GM18520 (cell line): ENCODE measurements at regions not wholly inside any gene's neighbourhood (a gene's known extent, or its start where the extent isn't known, plus 50 kb on each side); places are given as distances from the start of the nearest gene placed in this dataset.
A peak's percentile ranks its signal among the peaks of the same experiment; 100 is the strongest.

Source experiments
- ATAC-seq: cut with Tn5 transposase; IDR thresholded peaks from one replicate; pipeline ENCODE4 v1.9.1; 2021; ENCODE audit not compliant: unreplicated experiment

DNA sequence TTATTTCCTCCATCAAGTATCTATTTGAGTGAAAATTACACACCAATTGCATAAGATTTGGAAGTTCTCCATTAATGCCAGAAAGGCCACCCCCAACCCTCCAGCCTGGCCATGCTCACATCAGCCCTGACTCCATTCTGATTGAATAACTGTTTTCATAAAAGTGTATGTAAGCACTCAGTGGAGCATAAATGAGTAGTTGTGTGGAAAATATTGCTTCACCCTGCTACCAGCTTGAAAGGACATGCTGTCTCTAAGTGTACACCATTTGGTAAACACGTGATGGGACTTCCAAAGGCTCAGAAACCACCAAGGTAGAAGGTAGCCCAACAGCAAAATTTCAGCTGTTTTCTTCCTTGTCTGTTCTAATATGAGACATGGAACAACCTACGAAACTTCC lies 393.8 kb downstream of the ZNF385D start:
- ATAC-seq: no peak

DNA sequence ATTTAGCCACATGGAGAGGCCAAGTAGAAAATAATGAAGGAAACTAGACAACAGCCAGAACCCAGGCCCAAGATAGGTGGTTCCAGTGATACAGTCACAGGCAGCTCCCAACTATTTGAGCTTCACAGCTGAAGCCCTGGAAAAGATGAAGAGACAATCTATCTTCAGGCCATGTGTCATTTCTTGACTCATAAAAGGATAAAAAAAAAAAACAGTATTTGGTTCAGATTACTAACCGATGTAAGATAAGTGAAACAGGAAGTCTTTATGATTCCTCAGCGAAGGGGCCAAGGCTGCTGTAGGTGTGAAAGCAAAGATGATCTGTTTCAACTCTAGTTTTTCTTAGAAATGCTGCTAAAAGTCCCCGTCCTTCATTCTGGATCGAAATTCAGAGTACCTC lies 394.6 kb downstream of the ZNF385D start:
- ATAC-seq: no peak

- no peak for ATAC-seq
These were observed 405.5 kb downstream of the ZNF385D start for GRCh38 chr3:21345382-21345976.

GRCh38 chr3:21331857-21332256 lies 419.2 kb downstream of the ZNF385D start:
- ATAC-seq: no peak

- no peak for ATAC-seq
These were observed 419.7 kb downstream of the ZNF385D start for GRCh38 chr3:21331321-21331720.

GRCh38 chr3:21330293-21330692 lies 420.7 kb downstream of the ZNF385D start:
- peak; percentile 78 for ATAC-seq

DNA sequence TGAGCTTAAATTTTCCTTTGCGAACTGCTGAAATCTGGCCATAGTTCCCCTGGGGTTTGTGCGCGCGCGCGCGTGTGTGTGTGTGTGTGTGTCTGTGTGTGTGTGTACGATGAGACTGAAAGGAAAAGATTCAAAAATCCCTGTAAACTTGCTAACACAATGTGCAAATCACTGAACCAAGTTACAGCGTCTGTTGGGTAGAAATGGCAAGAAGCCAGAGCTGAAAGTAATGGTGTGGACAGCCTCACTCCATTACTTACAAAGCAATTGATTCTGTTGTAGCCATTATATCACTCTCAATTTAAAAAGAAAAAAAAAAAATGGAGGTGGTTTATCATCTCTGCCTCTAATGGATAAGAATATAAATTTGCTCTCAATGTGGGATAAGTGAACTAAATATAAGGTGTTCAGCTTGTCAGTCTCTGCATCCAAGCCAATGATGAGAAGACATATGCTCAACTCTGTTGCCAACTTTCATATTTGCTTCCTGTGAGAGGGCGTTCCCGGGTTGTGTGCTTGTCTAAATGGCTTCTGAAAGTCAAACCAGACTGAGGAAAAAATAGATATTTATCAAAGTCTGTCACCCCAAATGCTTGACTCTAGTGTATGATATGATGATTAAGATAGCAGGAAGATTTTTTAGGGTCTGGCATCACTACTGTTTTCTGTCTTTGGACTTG lies 422.2 kb downstream of the ZNF385D start:
- ATAC-seq: no peak

DNA sequence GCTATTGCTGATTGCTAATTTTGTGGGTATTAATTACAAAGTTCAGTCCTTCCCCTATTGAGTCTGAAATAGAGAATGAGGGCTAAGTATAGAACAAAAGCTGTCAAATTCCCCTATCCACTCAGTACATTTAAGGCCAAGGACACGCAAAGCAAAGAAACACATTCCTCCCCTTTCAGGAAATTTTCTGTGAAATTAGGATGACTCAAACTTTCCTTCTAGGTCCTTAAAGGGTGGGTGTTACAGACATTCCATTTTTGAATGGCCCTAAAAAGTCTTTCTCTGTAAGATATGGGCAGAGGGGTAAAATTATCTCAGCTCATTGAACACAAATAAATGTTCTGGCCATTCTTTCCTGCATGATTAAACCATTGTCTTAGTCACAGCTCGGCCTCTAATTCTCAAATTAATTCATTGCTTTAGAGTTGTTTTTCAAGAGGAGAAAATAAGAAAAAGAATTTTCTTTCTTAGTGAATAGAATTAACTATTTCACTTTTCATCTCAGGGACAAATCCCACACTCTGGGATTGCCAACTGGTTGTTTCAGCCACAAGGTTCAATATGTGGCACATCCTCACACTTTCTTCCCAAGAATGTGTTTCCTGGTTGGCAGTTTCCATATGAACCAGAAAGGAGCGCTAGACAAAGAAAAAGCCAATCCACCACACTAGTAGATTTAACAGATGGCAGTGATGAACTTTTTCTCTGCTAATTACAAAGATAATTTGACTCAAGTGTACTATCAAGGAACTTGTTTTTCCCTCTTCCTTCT lies 424.1 kb downstream of the ZNF385D start:
- no peak for ATAC-seq

DNA sequence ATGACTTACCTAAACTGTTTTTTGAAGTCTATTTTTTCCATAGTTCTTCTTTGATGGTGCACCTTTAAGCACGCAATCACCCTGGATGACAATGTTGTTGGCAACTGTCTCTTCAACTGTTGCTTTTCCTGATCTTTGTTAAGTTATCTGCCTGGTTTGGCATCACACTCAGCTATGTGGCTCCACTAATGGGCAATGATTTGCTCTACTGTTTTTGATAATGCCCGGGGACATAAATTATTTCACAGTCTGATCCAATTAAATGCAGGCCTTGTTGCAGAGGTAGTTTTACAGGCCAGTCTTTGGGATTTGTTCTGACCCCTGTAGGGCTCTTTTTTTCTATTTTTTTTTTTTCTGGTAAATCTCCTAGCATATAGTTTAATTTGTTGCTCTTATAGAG lies 436.3 kb downstream of the ZNF385D start:
- no peak for ATAC-seq

GRCh38 chr3:21310891-21311290 lies 440.1 kb downstream of the ZNF385D start:
- ATAC-seq: no peak

GRCh38 chr3:21310161-21310560 lies 440.8 kb downstream of the ZNF385D start:
- no peak for ATAC-seq

DNA sequence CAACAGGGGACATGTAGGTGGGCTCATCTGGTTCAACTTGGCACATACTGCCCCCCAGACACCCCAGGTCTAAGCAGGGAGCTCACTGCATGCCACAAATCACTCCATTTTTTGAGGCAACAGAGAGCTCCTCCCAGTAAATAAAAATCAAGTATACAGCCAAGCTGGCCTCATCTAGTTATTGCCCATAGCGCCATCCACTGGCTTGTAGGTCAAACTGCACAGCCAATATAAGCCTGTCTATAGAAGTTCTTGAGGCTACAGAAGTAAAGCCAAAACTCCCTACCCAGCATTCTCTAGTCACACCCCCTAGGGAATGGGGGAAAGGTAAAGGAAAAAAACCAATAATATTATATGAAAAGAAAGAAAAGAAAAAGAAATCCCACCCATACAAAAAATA lies 453.7 kb downstream of the ZNF385D start:
- ATAC-seq: no peak

- ATAC-seq: no peak
These were observed 456.2 kb downstream of the ZNF385D start for GRCh38 chr3:21294768-21295167.

DNA sequence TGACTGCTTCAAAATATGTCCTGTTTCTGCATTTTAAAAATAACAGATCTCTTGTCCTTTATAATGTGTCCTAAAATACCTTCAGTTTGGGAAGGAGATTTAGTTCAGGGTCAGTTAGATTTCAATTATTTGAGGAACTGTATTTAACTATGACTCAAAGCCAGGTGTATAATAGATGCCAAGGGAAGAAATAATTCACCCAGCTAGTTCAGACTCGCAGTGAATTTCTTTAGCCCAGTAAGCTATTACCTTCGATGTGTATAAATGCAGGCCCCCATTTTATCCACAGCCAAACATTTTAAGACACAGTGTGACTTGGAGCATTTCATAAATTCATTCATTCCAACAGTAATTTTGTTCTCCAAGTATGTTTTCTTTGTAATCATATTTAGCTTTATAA lies 458.0 kb downstream of the ZNF385D start:
- no peak for ATAC-seq

DNA sequence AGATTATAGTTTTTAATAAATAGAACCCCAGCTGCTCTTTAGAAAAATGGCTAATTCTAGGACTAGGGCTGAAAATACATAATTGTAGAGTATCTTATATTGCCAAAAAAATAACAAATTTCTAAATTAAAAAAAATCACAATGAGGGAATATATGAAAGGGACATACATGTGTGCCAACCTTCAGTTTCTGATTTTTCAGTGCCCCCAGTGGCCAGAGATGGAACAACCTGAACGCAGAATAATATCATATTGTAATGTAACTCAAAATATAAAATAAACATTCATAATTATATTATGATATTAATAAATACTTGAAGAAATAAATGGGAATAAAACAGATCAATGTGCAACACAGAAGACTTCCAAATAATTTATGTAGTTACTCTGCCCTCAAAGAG lies 460.5 kb downstream of the ZNF385D start:
- no peak for ATAC-seq

DNA sequence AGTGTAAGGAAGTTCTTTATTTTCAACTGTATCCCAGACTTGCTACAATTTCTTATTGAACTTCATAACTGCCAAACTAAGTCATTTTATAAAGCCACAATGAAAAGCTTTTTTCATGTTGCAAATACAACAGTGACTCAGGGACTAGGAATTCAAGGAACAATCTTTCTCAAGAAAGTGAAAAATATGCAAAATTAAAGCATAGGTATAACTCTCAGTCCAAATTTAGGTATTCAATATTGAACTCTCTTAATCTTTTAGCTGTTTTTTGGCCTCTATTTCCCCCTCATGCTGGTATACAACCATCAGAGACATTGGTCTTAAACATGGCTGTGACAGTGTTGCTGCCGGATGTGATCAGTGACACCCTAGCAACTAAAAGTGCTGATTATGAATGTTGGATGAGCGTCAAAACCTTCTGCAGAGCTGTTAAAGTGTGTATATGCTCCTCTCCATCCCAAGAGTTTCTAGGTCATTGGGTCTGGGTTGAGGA lies 476.9 kb downstream of the ZNF385D start:
- no peak for ATAC-seq

DNA sequence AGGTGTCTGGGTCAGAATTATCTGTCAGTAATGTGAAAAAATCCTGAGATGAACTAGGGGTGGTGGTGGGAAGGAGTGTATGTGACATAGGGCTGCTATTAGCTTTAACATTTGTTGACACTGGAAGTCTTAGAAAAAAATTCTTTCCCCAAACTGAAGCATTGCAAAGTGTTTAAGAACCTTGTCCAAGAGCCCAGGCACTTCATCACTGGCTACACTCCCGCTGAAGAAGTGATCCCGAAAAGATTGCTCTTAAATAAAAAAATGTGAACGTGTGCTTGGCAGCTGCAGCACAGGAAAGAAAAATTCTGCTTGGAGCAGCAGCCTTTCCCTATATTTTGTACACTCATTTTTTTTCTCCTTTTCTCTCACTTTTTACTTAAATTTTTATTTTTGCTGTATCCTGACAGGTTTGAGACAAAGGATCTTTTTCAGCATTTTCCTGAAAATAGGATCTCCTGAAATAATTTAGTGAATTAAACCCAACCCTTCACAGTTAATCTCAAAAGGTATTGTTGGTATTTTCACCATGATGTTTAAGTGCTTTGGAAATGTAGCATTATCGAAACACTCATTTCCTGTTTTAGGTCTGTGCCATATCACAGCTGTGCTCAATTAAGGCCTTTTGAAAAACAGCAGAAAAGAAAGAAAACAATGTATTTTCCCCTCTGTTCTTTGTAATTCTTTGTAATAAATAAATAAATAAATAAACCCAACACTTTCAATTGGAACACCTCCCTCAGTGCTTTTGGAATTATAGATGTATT lies 477.6 kb downstream of the ZNF385D start:
- no peak for ATAC-seq

DNA sequence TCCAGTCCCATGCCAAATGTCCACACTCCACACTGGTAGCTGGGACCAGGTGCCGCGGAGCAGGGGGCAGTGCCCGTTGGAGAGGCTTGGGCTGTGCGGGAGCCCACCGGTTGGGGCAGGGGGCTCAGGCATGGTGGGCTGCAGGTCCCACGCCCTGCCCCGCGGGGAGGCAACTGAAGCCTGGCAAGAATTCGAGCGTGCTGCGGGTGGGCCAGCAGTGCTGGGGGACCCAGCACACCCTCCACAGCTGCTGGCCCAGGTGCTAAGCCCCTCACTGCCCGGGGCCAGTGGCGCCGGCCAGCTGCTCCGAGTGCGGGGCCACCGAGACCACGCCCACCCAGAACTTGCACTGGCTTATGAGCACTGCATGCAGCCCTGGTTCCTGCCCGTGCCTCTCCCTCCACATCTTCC lies 479.4 kb downstream of the ZNF385D start:
- ATAC-seq: no peak

- ATAC-seq: no peak
These were observed 481.1 kb downstream of the ZNF385D start for GRCh38 chr3:21269882-21270281.

DNA sequence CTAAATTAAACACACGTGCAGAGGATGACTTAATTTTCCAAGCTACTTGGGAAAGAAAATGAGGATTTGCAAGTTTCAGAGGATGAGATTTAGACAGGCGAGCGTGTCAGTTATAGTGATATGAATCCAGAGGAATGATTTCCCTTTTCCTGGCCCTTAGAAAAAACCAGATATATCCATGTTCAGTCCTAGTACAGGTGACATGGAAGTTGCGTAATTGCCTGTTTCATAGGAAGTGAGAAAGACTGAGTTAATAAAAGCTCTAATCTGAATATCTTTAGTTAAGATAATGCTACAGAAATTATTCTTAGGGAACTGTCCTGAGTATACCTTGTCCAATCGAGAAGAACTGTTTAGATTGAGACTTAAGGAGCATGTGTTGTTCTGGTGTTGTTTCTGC lies 490.5 kb downstream of the ZNF385D start:
- no peak for ATAC-seq

DNA sequence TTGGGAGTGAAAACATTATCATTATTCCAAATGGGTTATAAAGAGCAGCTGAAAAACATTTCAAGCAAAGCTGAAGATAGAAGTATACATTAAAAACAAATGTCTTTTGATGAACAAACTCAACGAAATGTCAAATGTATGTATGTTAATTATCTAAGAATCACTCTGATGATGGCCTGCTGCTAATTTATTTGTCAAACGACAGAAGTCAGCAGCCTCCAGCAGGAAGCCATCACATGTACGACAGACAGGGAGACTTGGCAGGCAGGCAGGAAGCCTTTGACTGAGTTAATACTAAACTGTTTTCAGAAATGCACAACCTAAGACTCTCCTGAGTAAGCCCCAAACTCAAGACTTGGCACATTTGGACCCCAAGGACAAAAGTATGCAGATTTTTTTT lies 491.1 kb downstream of the ZNF385D start:
- no peak for ATAC-seq
